ENCODE measurements at regions not wholly inside any gene's neighbourhood (a gene's known extent, or its start where the extent isn't known, plus 50 kb on each side); places are given as distances from the start of the nearest gene placed in this dataset.
A peak's percentile ranks its signal among the peaks of the same experiment; 100 is the strongest.
"Not testable (repeated sequence)": the region's sequence is repeated elsewhere in the genome, so short reads cannot be mapped to it uniquely, and the experiment has no call there.

DNA sequence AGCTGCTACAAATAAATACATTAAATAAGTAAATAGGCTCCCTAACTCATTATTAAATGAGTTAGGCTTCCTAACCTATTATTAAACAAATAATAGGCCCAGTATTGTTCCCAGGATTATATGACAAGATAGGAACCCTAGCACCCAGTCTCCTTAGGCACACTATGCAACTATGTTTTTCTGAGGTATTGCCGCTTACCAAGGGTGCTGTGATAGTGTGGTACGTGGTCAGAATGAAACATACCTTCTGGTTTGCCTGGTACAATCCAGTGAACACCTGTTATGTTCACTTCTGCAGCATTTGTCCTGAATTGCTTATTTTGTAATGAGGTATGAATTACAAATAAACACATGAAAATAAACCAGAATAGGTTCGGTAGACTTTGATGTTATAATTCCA lies 375.6 kb upstream of the GBE1 start:
- DNase-seq, result no peak

DNA sequence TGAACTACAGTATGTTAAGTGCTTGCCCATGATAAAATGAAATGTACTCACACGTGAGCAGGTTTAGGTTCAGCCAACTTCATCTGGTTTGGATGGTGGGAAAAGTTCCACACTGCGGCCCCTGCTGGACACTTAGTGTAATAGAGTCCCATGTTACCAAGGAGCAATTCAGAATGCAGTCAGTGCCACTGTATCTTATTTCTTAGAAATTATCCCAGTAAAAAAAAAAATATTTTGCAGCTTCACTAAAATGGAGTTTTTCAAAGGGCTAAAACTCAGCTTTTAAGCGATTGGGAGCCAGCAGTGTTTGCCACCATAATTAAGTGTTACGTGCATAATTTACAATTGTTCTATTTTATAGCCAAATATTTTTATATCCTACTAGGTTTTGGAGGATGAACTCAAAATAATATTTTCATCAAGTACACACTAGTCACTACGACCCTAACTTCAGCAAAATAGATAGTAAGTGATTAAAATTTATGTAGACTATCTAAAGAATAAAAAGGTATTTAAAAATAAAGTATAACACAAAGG lies 371.7 kb upstream of the GBE1 start:
- DNase-seq, result peak in 1 of 4 experiments; percentile 2

DNA sequence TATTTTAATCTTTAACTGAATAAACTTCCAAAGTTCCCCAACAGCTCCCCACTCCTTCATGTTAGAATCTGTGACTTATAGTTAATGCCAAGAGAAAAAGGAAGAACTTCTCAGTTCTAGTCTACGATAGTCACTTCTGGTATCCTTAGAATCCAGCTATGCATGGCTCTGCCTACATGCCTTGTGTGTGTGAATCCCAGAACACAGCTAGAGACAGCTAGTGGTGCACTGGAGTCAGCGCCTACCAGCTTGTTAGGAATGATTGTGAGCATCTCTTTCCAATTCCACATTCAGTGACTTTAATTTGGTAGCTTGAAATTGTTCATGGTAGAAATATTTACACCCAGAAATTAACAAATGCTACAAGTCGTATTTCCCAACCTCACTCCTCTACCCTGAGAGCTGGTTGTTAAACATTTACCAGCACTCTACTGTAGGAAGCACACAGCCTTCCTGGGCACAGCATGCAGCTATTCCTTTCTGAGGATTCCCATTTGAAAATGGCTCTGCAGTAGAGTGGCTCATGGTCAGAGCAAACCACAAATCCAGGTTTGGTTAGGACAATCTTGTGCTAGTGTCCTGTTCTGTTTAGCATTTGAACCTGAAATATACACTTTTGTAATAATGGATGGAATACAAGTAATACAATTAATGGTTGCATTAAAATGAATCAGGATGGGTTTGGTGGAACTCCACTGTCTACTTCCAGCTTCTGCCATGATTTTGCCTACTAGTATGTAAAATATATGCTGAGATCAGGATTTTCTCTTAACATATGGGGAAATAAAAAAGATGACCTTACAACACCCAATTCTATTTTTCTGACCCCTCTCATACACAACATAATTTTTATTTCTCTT lies 371.0 kb upstream of the GBE1 start:
- no peak for DNase-seq

- DNase-seq, result no peak
Observed at GRCh38 chr3:82130046-82130445, 368.6 kb upstream of the GBE1 start.

DNA sequence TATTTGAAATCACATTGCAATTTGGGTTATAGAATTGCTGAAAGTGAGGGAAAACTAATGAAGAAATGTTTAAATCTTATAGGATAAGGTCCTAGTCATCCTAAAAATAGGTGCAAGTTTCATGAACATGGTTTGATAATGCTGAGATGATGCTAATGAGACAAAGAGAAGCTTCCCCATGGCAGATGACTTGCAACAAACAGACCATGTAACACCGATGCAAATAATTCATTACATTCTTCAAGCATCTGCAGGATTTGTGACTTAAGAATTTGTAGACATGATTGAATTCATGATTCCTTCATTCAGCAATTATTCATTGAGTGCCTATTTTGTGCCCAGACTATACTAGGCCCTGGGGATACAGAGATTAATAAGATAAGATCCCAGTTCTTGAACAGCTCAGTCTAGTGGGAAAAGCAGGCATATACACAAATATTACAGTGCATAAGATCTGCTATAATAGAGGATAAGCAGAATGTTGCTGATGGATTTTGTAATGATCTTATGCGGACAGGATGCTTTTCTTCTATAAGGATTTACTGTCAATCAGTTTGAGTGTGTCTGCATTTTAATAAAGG lies 367.9 kb upstream of the GBE1 start:
- DNase-seq, result no peak

DNA sequence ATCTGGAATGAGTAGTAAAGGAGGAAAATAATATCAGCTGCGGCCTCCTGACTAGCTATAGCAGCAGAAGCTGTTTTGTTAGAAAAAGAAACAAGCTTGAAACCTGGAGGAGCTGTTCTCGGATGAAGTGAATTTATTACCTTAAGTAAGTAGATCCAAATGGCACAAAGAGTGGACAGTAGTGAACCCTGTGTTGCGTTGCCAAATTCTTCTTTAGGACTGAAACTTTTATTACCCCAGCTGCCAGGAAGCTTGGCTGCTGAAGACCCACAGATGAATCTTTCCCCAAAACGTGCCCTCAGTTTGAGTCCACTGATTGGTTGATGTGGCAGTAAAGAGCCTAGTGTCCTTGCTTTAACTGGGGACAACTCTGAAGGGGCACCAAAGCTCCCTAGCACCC lies 366.8 kb upstream of the GBE1 start:
- DNase-seq, result no peak

DNA sequence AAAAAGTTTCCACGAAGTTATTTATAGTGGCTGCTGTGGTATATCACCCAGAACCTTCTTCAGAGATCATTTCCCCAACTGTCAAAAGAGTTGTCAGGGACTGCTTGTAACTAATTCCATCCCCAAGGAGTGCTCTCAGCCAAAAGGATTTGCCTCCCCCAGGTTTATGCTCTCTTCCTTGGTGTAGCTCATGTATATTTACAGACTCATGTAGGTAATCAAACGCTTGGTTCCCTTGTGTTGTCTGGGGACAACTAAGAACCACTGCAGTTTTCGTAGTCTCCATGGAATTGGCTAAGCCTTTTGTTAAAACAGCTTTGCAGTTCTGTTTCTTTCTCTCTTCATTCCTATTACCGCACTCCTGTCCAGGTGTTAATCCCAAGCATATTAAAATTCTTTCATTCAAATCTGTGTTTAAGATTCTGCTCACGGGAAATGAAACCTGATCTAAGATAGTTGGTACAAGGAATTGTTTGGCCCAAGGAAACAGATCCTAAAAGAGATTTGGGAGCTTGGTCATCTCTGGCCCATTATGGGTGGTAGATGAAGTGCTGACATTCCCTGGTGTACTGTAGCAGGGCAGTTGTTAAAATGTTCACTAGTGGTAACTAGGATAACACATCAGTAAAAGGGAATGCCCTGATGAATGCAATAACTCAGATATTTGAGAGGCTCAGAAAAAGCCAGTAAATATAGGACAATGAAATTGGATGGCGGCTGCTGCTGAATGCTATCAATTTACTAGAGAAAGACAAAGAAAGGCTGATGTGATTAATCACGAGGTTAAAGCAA lies 361.3 kb upstream of the GBE1 start:
- no peak for DNase-seq

- DNase-seq, result no peak
Observed at GRCh38 chr3:82114589-82114988, 353.1 kb upstream of the GBE1 start.

GRCh38 chr3:82110721-82111120 lies 349.3 kb upstream of the GBE1 start:
- not testable (repeated sequence) for DNase-seq

GRCh38 chr3:82103241-82103640 lies 341.8 kb upstream of the GBE1 start:
- DNase-seq, result no peak

- no peak for DNase-seq
Observed at GRCh38 chr3:82100378-82100777, 338.9 kb upstream of the GBE1 start.

DNA sequence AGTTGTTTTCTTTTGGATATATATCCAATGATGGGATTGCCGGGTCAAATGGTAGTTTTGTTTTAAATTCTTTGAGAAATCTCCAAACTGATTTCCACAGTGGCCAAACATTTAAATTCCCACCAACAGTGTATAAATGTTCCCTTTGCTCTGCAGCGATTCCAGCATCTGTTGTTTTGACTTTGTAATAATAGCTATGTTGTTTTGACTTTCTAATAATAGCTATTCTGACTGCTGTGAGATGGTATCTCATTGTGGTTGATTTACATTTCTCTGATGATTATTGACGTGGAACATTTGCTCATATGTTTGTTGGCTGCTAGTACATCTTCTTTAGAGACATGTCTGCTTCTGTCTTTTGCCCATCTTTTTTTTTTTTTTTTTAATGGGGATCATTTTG lies 332.2 kb upstream of the GBE1 start:
- DNase-seq, result no peak

- no peak for DNase-seq
Observed at GRCh38 chr3:82088749-82089148, 327.3 kb upstream of the GBE1 start.

DNA sequence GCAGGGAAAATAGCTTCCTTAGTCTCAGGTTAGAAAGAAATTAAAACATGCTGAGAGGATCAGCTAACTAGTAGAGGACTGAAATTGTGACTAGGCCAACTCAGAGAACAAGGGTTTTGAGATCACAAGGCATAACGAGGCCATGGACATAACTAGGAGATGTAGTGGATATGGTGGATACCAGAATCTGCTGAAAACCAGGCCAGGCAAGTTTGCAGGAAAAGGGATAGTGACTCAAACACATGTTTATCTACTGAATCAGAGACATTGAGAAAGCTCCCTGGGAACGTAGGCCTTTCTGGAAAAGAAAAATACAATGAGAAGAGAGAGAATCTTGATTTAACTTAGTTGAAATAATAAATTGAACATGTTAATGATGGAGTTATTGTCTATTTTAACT lies 326.5 kb upstream of the GBE1 start:
- no peak for DNase-seq

DNA sequence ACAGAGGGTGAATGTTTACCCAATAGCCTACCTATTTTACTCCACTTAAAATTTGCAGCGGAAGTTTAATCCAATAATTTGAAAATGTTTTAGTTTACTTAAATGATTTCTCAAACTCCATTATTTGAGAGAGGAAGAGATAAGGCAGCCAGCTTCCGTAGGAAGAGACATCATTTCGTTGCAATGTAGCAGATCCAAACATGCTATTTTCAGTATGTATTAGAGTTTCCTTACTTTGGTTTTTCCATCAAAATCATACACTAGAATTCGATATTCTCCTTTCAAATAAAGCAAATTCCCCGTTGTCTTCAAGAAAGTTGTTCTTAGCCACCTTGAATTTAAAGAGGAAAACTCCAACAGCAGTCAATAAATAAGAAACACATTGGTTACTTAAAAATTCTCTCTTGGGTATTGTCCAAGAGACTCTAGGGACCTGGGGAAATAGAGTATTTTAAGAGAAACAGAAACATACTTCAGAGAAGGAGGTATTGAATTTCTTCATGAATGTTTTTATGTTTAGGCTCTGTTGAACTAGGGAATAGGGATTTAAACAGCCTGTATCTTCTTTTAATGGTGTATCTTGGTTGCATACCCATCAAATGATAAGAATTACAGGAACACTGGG lies 324.5 kb upstream of the GBE1 start:
- DNase-seq, result no peak

DNA sequence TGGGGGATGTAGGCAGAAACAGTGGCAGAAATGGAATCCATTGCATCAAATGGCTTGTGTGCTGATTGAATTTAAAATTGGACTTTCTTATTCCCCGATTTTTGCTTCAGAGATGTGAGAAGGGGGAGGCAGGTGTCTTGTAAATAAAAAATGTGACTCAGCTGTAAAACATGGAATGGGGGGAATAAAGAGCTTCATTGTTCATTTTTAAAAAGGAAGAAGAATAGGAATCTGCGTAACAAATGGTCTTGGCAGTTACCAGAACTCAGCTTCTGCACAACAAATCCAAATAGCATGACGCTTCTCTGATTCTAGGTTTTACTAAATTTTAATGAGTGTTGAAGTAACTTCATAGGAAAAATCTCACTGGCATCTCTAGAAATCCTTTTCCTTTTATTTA lies 323.9 kb upstream of the GBE1 start:
- DNase-seq, result no peak

DNA sequence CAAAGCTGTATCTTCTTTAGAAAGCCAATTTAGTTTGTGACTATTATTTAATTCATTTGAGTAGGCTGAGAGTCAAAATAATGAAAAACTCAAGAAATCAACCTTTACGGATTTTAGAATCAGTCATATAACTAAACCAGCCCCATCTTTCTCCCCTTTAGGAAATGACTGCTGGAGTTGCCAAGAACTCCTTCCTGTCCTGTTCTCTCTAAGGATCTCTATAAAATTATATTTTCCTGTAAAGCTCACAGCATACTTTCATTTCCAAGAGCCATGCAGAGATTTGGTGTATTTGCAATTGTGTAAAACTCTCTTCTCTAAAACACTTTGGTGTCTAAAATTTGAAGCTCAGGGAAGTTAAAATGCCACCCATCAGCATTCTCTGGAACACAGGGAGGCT lies 323.4 kb upstream of the GBE1 start:
- no peak for DNase-seq

GRCh38 chr3:82082796-82083195 lies 321.4 kb upstream of the GBE1 start:
- no peak for DNase-seq

GRCh38 chr3:82081351-82081750 lies 319.9 kb upstream of the GBE1 start:
- no peak for DNase-seq

GRCh38 chr3:82080792-82081191 lies 319.3 kb upstream of the GBE1 start:
- DNase-seq, result no peak

DNA sequence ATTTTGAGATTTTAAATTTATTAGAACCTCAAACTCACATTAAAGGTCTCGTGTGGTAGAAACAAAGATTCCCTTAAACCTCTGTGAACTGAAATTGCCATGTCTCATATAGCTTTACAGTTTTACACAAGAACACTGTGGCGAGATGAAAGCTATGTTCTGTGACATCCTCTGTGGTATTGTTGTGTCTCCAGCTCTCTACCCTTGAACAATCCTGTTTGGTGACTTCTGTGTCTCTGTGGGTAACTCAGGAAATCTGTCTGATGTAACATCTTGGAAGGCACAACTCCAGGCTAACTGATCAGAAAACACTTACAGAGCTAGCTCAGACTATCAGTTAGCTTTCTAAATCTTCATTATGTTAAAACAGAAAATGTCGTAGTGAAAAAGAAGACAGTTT lies 318.8 kb upstream of the GBE1 start:
- DNase-seq, result no peak

DNA sequence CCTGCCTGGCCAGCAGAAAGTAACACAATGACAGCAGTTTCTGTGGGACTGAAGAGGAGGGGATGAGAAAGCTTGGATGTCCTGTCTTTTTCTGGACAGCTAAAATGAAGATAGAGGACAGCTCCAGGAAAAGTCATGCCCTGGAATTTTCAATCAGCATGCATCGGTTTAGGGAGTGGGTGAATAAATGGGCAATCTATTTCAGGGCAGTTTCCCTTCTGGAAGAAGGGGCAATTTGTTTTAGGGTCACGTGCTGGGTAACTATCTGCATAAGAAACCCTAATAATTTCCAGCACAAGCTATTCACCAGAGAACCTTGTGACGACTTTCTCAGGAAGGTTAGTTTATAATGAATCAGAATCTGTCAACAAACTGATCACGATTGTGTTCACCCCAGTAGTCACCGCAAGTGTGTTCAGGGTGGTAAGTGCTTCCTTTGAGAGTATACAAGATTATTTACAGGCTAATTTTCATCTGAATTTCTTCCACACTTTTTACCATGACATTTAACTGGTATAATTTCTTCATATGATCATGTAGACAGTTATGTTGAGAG lies 318.0 kb upstream of the GBE1 start:
- no peak for DNase-seq

GRCh38 chr3:82078246-82078645 lies 316.8 kb upstream of the GBE1 start:
- no peak for DNase-seq

Measured in activated CD4-positive, CD25-positive, alpha-beta regulatory T cell (primary cell).